HG03565 (cell line): ENCODE measurements at regions not wholly inside any gene's neighbourhood (a gene's known extent, or its start where the extent isn't known, plus 50 kb on each side); places are given as distances from the start of the nearest gene placed in this dataset.
"Not testable (repeated sequence)": the region's sequence is repeated elsewhere in the genome, so short reads cannot be mapped to it uniquely, and the experiment has no call there.

Source experiments
- ATAC-seq: cut with Tn5 transposase; IDR thresholded peaks from one replicate; pipeline ENCODE4 v1.9.1; 2021; ENCODE audit warnings: mild to moderate bottlenecking, moderate library complexity; ENCODE audit not compliant: unreplicated experiment

DNA sequence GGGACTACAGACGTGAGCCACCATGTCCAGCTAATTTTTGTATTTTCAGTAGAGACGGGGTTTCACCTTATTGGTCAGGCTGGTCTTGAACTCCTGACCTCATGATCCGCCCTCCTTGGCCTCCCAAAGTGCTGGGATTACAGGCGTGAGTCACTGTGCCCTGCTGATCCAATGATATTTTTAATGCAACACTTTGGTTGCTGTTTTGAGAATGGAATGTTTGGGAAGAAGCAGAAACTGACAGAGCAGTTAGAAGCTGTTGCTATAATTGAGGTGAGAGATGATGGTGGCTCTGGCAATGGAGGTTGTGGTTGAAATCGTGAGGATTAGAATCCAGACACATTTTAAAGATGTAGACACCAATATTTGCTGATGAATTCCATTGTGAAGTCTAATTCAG lies 1209.9 kb upstream of the GOT2 start:
- not testable (repeated sequence) for ATAC-seq

DNA sequence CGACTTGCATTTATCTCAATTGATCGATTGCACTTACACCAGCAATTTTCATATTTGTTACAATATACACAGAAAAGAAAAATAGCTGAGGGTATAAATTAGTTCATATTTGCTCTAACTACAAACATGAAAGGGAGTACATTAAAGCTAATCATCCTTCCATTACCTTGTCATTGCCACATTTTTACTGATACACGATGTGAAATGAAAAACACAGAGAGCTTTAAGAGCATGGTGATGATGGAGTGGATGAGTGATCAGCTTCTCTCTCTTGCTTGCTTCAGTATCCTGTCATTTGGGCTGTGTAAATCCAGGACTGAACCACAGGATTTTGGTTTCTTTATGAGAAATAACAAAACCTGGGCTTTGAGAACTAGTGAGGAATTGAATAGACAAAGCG lies 1207.5 kb upstream of the GOT2 start:
- ATAC-seq: no peak

DNA sequence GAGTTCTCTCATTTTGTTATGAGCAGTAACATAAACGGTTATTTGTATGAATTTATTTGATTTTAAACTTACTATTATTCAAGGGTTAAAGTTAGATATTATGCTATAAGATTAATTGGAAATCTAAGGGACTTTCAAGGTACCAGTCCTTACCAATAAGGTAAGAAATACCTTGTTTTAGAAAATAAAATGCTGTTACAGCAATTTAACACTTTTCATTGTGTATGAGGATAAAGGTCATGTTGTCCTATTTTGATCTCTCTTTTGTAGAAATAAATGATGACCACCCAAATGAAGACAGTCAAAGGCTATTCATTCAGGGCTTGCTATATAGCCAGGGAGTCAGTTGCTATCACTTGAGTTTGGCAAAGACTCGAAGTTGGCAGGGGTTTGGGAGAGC lies 1185.9 kb upstream of the GOT2 start:
- no peak for ATAC-seq

DNA sequence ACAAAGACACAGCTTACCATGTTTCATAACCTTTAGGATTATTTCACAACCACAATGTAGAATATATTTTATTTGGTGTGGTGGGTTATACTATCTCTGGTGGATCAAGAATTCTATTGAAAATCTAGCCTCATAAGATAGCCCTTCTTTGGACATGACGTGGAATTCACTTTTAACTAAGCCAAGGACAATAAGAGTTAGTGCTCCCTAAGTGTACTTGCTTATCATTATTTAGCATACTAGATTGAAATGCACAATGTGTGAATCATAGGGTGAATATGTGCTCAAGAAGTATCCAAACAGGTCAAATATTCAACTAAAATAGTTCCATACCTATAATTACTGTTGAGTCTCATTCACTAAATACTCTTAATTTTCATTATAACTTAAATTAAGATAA lies 1179.5 kb upstream of the GOT2 start:
- ATAC-seq: no peak

DNA sequence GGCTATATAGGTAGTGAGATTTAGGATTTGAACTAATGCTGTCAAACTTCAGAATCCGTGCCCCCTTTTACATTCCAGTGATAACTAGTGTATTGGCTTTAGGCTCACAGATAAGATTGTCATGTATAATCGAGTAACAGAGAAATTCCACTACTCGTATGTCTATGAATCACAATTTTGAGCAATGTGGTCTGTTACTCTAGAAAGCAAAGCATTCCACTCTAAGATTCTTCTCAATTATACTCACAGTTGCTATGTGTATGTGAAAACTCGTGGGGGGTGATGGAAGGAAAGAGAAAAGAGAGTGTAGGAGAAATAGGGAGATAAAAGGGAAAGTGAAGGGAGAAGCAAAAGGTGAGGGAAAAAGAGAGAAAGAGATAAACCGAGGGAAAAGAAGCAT lies 1175.1 kb upstream of the GOT2 start:
- no peak for ATAC-seq

DNA sequence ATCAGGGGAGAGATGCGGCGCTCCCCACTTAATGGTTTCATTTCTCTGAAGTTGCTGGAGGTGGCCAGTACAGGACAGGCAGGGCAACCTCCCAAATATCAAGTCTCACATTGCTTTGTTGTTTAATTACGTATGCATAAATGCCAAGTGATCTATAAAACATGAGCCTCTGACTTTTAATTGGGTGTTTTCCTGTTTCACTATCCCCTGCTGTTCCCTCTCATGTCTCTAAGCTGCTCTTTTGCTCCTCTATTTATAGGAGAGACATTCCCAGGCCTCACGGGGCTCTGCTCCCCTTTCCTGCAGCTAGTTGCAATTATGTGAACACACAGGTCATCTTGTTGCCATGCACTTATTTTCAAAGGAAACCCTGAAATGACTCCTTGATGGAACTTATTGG lies 1173.5 kb upstream of the GOT2 start:
- ATAC-seq: no peak

DNA sequence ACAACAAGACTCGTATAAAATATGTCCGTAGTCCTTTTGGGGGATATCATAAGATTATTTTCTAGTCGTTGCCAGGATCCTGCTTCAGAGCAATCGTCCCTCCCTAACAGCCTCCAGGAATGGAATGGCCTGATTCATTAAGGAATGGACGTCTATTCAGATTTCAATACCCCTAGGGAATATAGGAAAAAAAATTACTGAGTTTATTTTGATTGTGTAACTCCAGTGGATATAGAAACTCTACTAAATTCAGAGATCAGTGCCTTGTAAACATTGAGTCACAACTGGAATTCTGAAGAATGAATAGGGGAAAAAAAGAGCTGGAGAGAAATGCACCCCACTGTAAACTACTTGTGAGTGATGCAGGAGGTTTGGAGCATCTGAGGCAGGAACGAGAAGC lies 1171.5 kb upstream of the GOT2 start:
- no peak for ATAC-seq

DNA sequence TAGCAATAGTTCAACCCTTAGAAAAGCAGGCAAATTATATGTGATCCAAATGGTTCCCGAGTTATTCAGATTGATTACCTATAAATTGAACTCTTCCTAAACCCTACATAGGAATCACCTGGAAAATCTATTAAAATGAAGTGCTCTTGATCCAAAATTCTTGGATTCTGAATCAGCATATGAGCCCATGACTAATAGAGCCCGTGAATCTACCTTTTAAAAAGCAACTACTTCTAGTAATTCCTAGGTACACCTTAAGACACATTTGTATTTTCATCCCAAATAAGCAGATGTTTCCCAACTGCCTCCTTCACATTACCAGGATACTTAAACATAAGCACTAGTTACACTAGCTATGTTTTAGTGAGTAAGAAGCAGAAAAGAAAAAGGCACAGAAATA lies 1171.0 kb upstream of the GOT2 start:
- ATAC-seq: no peak

DNA sequence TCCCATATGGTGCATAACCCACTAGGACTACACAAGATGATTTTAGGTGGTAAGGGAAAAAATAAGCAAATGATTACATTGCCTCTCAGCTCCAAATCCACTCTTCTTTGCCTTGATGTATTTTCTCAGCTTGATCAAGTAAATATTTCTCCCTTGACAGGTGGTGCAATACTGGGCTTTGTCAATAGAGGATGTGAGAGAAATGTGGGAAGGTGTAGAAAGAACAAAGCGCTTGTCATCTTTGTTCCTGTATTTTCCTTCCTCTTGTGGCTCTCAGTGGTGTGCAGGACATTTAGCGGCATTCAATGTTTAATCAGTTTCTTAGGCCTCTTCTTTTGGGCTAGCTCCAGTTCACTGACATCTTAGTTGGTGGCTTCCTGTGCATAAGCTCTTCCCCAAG lies 1165.8 kb upstream of the GOT2 start:
- no peak for ATAC-seq

DNA sequence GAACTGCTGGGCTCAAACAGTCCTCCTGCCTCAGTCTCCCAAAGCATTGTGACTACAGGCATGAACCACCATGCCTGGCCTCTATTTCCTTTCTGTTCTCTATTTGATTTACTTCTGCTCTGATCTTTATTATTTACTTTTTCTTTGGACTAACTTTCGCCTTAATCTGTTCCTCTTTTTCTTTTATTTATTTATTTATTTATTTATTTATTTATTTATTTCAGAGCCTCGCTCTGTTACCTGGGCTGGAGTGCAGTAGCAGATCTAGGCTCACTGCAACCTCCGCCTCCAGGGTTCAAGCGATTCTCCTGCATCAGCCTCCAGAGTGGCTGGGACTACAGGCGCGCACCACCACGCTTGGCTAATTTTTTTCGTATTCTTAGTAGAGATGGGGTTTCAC lies 1158.3 kb upstream of the GOT2 start:
- ATAC-seq: no peak

DNA sequence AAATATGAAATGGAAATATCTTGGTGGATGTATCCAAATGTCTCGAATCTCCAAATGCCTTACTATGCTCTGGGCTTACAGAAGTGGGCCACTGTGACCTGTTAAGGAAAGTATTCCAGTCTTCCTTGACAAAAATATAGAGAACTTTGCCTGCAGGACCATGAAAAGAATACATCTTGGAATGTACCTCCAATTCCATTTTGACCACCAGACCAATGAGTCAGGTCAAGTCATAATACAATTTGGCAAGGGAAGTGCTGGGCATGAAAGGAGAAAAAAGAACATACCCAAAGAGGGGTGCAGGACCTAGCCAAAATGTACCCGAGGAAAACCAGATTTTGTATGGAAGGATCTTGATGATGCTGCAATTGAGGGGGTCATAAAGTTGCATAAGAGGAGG lies 1153.7 kb upstream of the GOT2 start:
- ATAC-seq: no peak

DNA sequence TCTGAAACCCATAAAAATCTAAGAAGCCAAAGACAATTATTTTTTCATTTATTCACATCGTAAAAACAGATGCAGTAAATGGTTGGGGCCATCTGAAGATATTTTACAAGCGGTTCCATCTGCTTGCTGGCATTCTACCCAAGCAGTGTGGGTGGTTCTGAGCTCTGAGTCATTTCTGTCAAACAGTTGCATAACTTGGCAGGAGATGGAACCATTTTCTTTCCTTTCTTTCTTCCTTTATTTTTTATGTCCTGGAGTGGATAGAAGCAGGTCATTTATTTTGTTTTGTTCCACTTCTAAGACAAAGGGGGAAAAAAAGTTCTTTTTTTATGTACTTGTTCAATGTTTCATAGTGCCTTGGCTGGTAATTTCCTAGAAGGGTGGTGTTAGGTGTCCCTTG lies 1151.9 kb upstream of the GOT2 start:
- no peak for ATAC-seq

DNA sequence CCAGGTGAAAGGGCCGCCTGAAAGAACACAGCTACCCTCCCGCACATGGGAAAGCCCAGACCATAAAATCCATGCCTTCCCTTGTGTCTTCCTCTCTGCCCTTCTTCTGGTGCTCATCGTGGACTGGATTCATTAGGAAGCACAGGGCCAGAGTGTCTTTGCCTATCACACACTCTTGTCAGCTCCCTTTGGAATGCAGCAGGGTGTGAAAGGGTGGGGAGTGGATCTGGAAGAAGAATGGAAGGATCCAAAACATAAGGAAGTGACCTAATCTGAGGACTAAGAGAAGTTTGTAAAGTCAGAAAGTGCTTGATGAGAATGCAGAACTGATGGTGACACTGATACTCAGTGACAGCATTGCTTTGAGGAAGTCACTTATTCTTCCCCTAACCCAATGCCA lies 1147.3 kb upstream of the GOT2 start:
- ATAC-seq: no peak

DNA sequence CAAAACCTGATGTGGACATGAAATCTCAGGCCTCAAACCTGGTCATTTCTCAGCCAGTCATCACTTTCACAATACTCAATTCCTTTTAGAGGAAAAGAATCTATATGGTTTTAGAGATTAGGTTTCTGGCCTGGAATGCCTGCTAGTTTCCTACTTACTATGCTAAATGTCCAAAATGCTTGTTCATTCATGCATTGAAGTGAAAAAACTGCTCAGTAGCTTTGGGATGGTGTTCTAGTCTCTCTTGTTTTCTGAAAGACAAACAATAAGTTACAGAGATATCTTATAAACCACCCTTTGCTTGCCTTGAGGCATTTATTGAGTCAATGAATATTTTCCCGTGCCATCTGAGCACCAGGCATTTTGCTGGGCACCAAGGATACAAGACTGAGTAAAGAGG lies 1146.5 kb upstream of the GOT2 start:
- no peak for ATAC-seq

DNA sequence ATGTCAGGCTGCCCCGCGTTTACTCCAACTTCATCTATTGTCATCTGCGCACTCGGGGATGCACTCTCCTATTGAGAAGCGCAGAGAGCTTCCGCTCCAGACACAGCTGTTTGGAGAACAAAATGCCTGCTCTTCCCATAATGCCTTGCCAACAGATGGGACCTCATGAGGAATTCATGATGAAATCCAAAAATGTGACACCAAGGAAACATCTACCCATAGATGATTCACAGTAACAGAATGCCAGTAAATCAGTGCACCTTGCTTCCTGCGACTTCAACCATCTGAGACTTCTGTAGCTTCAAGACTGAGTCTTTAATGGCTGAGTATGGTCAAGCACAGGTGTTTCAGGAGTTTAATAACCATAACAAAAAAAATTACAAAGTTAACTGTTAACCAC lies 1144.9 kb upstream of the GOT2 start:
- no peak for ATAC-seq

DNA sequence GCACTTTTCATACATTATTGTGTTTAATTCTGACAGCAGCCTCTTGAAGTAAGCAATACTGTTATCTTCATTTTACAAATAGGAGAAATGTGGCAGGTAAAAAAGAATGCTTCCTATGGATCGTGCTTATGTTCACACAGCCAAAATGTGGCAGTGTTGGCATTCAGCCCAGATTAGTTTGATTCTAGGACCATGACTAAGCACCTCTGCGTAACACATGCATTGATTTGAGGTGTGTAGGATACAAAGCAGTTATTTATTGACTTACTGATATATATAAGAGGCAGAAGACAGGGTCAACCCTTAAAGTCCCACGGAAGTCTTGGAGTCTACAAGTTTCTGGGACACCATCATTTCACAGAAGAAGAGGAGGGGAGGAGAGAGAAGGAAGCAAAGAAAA lies 1144.4 kb upstream of the GOT2 start:
- no peak for ATAC-seq

DNA sequence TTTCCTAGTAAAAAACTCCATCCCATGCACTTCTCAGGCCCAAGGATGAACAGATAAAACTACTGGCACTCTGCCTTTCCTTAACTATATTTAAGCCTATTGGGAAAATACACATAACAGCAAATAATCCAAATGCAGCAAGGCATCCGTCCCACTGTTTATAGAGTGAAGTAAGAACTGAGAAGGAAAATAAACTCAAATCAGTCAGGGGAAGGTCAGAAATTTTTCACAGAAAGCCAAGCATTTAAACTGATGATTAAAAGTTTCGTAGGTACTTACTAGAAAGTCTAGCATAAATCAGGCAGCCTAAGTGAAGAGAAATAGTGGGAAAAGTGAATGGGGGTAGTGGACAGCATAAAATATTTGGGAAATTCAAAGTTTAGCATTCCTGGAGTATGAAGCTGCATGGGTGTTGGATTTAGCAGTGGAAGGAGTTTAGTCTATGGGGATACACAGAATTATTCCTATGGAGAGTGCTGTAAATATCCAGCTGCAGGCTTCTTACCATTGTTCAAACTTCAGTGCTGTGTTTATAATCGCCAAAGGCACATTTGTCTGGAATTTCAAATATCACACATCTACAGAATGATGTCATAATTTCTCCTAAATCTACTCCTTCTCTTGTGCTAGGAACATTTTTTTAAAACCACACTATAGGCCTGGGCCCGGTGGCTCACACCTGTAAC lies 1131.0 kb upstream of the GOT2 start:
- ATAC-seq: no peak

DNA sequence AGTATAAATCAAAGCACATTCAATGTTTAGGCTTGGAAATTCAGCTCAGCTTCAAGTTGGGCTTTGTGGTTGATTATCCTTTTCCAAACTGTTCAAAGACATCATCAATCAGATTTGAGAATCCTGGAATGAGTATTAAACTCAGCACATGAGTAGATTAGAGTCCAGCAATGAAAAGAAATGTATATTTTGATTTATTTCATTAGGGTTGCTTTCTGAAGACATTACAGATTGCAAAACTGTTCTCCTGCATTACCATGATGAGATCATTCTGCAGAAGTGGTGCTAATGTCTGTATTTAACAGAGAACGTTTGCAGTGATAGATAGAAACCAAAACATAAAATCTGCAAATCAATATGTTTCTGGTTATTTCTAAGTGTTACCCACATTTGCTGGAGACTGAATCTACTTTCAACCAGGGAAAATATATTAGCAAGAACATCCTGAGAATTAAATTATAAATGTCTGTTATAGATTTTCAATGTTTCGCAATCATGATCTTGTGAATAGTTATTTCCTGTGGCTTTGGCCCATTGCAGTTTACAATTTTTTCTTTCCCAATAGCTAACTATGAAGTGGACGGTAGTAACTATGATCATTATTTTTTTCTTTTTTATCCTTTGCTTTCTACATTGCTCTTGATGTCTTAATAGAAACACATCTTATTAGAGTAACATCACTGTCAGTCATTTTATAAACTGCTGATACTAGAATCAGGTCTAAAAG lies 1125.7 kb upstream of the GOT2 start:
- ATAC-seq: no peak

DNA sequence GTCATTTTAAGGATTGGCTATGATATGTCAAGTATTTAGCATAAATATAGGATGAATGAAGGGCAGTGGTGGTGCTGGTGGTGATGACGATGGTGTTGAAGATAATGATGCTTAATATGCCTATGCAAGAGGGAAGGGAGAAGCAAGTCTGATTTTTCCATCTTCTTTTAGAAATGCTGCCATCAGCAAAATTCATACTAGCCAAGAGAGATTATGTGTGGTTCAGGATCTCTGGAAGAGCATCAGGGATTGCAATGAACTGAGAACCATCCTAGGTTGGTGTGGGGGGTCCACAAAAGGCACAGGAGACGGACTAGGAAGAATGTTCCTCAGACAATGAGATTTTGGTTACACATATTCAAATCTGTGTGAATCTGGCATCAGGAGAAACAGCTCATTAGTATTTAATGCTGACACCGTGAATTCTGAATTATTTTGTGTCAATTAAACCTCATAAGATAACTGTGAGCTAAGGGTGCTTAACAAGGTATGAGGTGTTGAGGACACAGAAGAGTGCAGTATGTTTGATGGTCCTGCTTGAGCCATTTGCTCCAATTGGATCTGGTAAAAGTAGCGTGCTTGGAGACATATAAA lies 1120.8 kb upstream of the GOT2 start:
- no peak for ATAC-seq

DNA sequence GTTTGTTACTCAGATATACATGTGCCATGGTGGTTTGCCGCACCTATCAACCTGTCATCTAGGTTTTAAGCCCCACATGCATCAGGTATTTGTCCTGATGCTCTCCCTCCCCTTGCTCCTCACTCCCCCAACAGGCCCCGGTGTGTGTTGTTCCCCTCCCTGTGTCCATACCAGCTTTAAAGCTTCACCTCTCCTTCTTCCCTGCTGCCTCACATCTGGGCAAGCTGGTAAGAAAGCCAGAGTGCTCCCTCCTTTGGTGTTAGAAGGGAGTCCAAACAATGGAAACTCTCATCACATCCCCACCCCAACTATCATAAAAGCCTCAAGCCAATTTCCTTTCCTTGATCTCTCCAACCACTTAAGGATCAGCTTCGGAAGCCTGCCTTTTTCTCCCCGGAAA lies 1115.6 kb upstream of the GOT2 start:
- no peak for ATAC-seq

DNA sequence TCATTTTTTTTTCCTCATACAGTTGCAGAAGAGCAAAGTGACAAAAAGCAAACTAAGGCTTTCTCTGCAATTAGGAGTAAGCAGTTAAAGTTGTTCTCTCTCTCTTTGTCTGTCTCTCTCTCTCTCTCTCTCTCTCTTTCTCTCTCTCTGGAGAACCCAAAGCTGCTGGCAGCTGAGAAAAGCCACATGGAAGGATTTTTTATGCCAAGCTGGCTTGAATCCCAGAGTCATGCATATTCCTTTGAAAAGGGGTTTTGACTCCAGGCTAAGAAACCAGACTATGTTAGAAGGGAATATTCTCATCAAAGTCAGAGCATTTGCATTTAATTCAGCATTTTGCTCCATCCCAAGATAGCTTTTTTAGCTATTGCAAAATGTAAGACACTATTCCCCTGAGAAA lies 1114.2 kb upstream of the GOT2 start:
- no peak for ATAC-seq

DNA sequence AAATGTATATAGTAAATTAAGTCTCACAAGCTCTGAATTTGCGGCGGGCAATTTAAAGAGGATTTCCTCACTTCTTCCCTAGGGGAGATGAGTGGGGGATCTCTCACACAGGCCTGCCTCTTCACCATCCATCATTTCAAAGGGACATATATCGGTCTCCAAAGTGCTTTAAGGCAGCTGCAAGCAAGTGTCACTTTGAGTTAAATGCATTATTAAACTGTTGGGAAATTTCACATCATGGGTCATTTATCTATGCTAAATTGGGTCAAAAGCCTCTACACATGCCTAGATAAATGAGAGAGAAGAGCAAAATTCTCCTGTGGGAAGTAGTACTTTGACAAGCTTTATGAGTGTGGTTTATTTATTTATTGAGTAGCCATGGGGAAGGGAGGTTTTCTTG lies 1106.1 kb upstream of the GOT2 start:
- ATAC-seq: no peak

DNA sequence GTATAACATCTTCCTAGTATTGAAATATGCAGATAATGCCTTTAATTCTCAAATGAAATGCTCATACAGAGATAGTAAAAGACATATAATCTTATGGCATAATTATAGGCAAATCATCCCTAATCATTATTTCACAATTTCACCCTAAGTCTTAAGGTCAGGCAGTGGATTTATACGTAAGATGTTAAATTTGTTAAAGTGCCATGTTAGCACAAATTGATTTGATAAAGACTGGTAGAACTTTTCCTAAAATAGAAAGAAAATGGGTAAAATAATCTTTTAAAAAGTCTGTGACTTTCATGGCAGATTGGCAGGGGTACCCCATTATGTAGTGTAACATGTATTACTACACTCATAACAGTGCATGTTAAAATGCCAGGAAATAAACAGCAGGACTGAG lies 1092.7 kb upstream of the GOT2 start:
- no peak for ATAC-seq
